Natural killer cell (primary cell): ENCODE measurements at regions not wholly inside any gene's neighbourhood (a gene's known extent, or its start where the extent isn't known, plus 50 kb on each side); places are given as distances from the start of the nearest gene placed in this dataset.

Source experiments
- ATAC-seq, 3 donors: fragments of 150-1000 bp in 2 of 3; fragments of 200-7000 bp in 1 of 3; cut with Tn5 transposase; 1 replicate in 1 of 3; 2 replicates in 2 of 3; pipeline ENCODE4 v1.10.0; 2021; ENCODE audit warnings: mild to moderate bottlenecking in 2 of 3, moderate library complexity in 2 of 3
- DNase-seq, 2 donors: peaks; one replicate each; pipeline versions ENCODE4 v3.0.0 to v3.0.0-alpha.2; 2013 to 2021; ENCODE audit warnings: mixed read lengths in 1 of 2
- H3K27ac ChIP-seq: one replicate; pipeline ENCODE4 v1.5.1; 2013; ENCODE audit warnings: mild to moderate bottlenecking, low read length
- H3K27me3 ChIP-seq: one replicate; pipeline ENCODE4 v1.6.1; 2013; ENCODE audit warnings: low read length; ENCODE audit not compliant: control insufficient read depth, insufficient read depth
- H3K36me3 ChIP-seq: one replicate; pipeline ENCODE4 v1.6.1; 2013; ENCODE audit warnings: low read length; ENCODE audit not compliant: control insufficient read depth, insufficient read depth
- H3K4me1 ChIP-seq: one replicate; pipeline ENCODE4 v1.6.1; 2013; ENCODE audit warnings: low read length; ENCODE audit not compliant: control insufficient read depth, insufficient read depth
- H3K4me3 ChIP-seq: one replicate; pipeline ENCODE4 v1.5.1; 2013; ENCODE audit warnings: low read length
- H3K9me3 ChIP-seq: one replicate; pipeline ENCODE4 v1.6.1; 2013; ENCODE audit warnings: low read length; ENCODE audit not compliant: control insufficient read depth, insufficient read depth
- H3K27ac Mint-ChIP-seq, 2 donors: one replicate each; pipeline ENCODE4 v1.8.0; 2022; ENCODE audit warnings: mild to moderate bottlenecking in 2 of 2, mixed read lengths in 2 of 2, moderate library complexity in 1 of 2
- H3K27me3 Mint-ChIP-seq, 2 donors: one replicate each; pipeline ENCODE4 v1.8.0; 2022; ENCODE audit warnings: low read depth in 2 of 2, mixed read lengths in 2 of 2
- H3K36me3 Mint-ChIP-seq: one replicate; pipeline ENCODE4 v1.8.0; 2022; ENCODE audit warnings: mixed read lengths
- H3K4me1 Mint-ChIP-seq, 2 donors: one replicate each; pipeline ENCODE4 v1.8.0; 2022; ENCODE audit warnings: mixed read lengths in 2 of 2
- H3K4me3 Mint-ChIP-seq: one replicate; pipeline ENCODE4 v1.8.0; 2022; ENCODE audit warnings: mild to moderate bottlenecking, moderate library complexity, mixed read lengths
- H3K9me3 Mint-ChIP-seq, 2 donors: one replicate each; pipeline ENCODE4 v1.8.0; 2022; ENCODE audit warnings: mixed read lengths in 2 of 2
- WGBS: methylation state at CpG from one replicate; pipeline ENCODE4 v1.1.7; 2013; ENCODE audit warnings: missing lambda C conversion rate; ENCODE audit not compliant: insufficient coverage; 5-methylcytosine and 5-hydroxymethylcytosine counted together
- intact Hi-C: fragments of 100-400 bp; cut with micrococcal nuclease; formaldehyde crosslinking; loops from one replicate; pipeline ENCODE4 v1.14.2; 2022
- TF ChIP-seq, protein P1 (sequence below): fragments of 200-600 bp; IDR thresholded peaks from one replicate; pipeline ENCODE4 v1.8.0; 2022; ENCODE audit warnings: antibody characterized with exemption

DNA sequence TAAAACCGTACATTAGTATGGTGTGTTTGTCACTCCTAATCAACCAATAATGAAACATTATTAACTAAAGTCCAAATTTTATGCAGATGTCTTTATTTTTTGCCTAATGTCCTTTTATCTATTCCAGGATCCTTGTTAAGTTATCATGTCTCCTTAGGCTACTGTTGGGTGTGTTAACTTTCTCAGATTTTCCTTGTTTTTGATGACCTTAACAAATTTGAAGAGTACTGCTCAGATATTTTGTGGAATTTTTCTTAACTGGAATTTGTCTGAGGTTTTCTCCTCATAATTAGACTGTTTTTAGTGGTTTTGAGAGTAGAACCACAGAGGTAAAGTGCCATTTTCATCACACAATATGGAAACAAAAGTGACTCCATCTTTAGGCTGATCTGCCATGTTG, 406.3 kb downstream of the MEI4 start:
- Histone ChIP-seq H3K27ac (no peak overlapping the region), H3K4me3 (no peak overlapping the region), H3K4me1 (no peaks in the 10 kb centered on the region), H3K36me3 (no peaks in the 10 kb centered on the region), H3K27me3 (no peaks in the 10 kb centered on the region), H3K9me3 (peaks cover 5% of the 10 kb centered on the region)
- no CpG with 5 or more reads among the region's 1 CpG for WGBS
- no peak overlapping the region for H3K27ac Mint-ChIP-seq
- no peak for DNase-seq
- no peak for ATAC-seq
- TF ChIP-seq, protein P1, sequence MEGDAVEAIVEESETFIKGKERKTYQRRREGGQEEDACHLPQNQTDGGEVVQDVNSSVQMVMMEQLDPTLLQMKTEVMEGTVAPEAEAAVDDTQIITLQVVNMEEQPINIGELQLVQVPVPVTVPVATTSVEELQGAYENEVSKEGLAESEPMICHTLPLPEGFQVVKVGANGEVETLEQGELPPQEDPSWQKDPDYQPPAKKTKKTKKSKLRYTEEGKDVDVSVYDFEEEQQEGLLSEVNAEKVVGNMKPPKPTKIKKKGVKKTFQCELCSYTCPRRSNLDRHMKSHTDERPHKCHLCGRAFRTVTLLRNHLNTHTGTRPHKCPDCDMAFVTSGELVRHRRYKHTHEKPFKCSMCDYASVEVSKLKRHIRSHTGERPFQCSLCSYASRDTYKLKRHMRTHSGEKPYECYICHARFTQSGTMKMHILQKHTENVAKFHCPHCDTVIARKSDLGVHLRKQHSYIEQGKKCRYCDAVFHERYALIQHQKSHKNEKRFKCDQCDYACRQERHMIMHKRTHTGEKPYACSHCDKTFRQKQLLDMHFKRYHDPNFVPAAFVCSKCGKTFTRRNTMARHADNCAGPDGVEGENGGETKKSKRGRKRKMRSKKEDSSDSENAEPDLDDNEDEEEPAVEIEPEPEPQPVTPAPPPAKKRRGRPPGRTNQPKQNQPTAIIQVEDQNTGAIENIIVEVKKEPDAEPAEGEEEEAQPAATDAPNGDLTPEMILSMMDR, result no peak
- no peak overlapping the region for H3K4me3 Mint-ChIP-seq
- peaks cover 4% of the 10 kb centered on the region for H3K36me3 Mint-ChIP-seq
- no peaks in the 10 kb centered on the region for H3K27me3 Mint-ChIP-seq
- intact Hi-C loops, result no loop called here
- H3K9me3 Mint-ChIP-seq, result peaks cover 15 to 27% of the 10 kb centered on the region in 2 donors
- no peaks in the 10 kb centered on the region for H3K4me1 Mint-ChIP-seq

DNA sequence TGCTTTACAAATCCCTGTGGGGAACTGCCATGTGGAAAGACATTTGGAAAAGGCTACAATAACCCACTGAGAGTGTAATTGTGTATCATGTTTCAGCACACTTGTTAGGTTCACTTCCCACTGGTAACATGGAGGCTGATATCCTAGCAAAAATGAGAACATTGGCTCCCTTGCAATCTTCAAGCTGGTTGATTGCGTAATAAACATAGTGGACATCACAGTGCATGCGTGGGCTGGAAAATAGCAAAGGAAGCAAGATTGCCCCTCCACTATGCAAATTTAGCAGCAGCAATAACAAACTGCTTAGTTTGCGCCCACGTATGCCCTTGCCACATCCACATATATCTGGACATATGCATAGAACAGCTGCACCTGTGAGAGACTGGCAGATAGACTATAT, 410.2 kb downstream of the MEI4 start:
- no peaks in the 10 kb centered on the region for H3K27me3 ChIP-seq
- no peak overlapping the region for H3K27ac ChIP-seq
- H3K36me3 Mint-ChIP-seq, result no peaks in the 10 kb centered on the region
- TF ChIP-seq, protein P1, result no peak
- ATAC-seq (no peak), DNase-seq (no peak)
- no peak overlapping the region for H3K27ac Mint-ChIP-seq
- no peak overlapping the region for H3K4me3 ChIP-seq
- peaks cover 5% of the 10 kb centered on the region for H3K9me3 ChIP-seq
- H3K4me1 ChIP-seq, result no peaks in the 10 kb centered on the region
- H3K27me3 Mint-ChIP-seq, result no peaks in the 10 kb centered on the region
- no peak overlapping the region for H3K4me3 Mint-ChIP-seq
- H3K4me1 Mint-ChIP-seq, result no peaks in the 10 kb centered on the region
- peaks cover 14 to 20% of the 10 kb centered on the region in 2 donors for H3K9me3 Mint-ChIP-seq
- 89% methylated on average over 4 of the region's 4 CpGs for WGBS
- intact Hi-C loops, result no loop called here
- no peaks in the 10 kb centered on the region for H3K36me3 ChIP-seq

DNA sequence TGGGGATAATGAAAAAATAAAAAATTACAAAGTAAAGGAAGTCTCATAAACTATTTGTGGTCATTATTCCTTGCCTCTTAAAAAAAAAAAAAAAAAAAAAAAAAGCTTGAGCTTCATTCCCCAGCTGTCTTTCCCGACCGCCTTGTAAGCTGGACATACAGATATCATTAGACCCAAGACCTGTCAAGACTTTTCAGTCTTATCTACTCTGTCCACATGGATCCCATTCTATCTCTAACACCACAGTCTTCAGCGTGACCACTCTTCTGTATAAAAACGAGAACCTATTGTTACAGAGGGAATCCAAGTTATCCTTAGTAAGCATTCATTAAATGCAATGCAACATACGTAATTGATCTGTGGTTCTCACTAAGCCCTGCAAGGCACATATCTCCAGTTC, 423.5 kb downstream of the MEI4 start:
- Mint-ChIP-seq H3K36me3 (no peaks in the 10 kb centered on the region), H3K27ac (no peak overlapping the region), H3K27me3 (no peaks in the 10 kb centered on the region), H3K4me3 (no peak overlapping the region), H3K9me3 (peaks cover 8 to 12% of the 10 kb centered on the region in 2 donors), H3K4me1 (no peaks in the 10 kb centered on the region)
- H3K9me3 ChIP-seq, result no peaks in the 10 kb centered on the region
- no peaks in the 10 kb centered on the region for H3K4me1 ChIP-seq
- no peak for ATAC-seq
- TF ChIP-seq, protein P1, result no peak
- 85% methylated on average over 5 of the region's 5 CpGs for WGBS
- H3K4me3 ChIP-seq, result no peak overlapping the region
- DNase-seq, result no peak
- intact Hi-C loops, result no loop called here
- H3K36me3 ChIP-seq, result no peaks in the 10 kb centered on the region
- H3K27me3 ChIP-seq, result no peaks in the 10 kb centered on the region
- no peak overlapping the region for H3K27ac ChIP-seq

DNA sequence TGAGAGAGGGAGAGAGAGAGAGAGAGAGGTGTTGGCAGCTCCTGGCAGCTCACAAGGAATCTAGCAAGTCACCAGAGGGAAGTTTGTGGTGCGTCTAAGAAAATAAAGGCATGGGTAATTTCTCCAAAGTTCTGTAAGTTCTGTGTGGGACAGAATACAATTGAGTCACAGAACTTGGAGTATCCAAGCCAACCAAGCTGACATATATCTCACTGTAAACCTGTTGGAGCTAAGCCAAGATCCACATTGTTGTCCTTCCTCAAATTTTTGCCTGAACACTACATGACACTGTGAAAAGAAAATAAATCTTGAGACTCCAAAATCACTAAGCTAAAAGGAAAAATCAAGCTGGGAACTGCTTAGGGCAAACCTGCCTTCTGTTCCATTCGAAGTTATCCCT, 436.7 kb downstream of the MEI4 start:
- H3K27ac ChIP-seq, result no peak overlapping the region
- H3K9me3 ChIP-seq, result peaks cover 8% of the 10 kb centered on the region
- Mint-ChIP-seq H3K9me3 (peaks cover 15 to 23% of the 10 kb centered on the region in 2 donors), H3K4me3 (no peak overlapping the region), H3K36me3 (no peaks in the 10 kb centered on the region), H3K4me1 (no peaks in the 10 kb centered on the region), H3K27me3 (no peaks in the 10 kb centered on the region), H3K27ac (no peak overlapping the region)
- intact Hi-C loops, result no loop called here
- H3K4me3 ChIP-seq, result no peak overlapping the region
- no peak for ATAC-seq
- DNase-seq, result no peak
- H3K4me1 ChIP-seq, result no peaks in the 10 kb centered on the region
- TF ChIP-seq, protein P1, result no peak
- no peaks in the 10 kb centered on the region for H3K36me3 ChIP-seq
- WGBS, result 53% methylated on average over 2 of the region's 2 CpGs
- no peaks in the 10 kb centered on the region for H3K27me3 ChIP-seq
